MG63 (cell line): ENCODE measurements at regions not wholly inside any gene's neighbourhood (a gene's known extent, or its start where the extent isn't known, plus 50 kb on each side); places are given as distances from the start of the nearest gene placed in this dataset.

Experiments
- DNase-seq: peaks from one replicate; pipeline ENCODE4 v3.0.0-alpha.2; 2020
- H3K27me3 ChIP-seq: fragments of 250-450 bp; sonication (Bioruptor Pico); 2 replicates; pipeline ENCODE4 v1.5.1; 2020; ENCODE audit warnings: mild to moderate bottlenecking, moderate library complexity
- H3K36me3 ChIP-seq: fragments of 250-450 bp; sonication (Bioruptor Pico); 2 replicates; pipeline ENCODE4 v1.5.1; 2020; ENCODE audit warnings: mild to moderate bottlenecking, moderate library complexity
- H3K4me3 ChIP-seq: fragments of 250-450 bp; sonication (Bioruptor Pico); 2 replicates; pipeline ENCODE4 v1.5.1; 2020; ENCODE audit warnings: mild to moderate bottlenecking, moderate library complexity
- H3K9me3 ChIP-seq: fragments of 250-450 bp; sonication (Bioruptor Pico); 2 replicates; pipeline ENCODE4 v1.5.1; 2020; ENCODE audit warnings: mild to moderate bottlenecking, moderate library complexity

GRCh38 chr2:239616729-239617128 lies 215.9 kb upstream of the HDAC4 start:
- H3K27me3 ChIP-seq, result peaks cover 2% of the 10 kb centered on the region; the same call in 1 of the 2 replicates
- DNase-seq, result no peak
- H3K4me3 ChIP-seq, result no peak overlapping the region
- H3K9me3 ChIP-seq, result peaks cover 7% of the 10 kb centered on the region
- H3K36me3 ChIP-seq, result no peaks in the 10 kb centered on the region

- no peaks in the 10 kb centered on the region for H3K36me3 ChIP-seq
Observed at GRCh38 chr2:239612133-239612532, 211.3 kb upstream of the HDAC4 start.

GRCh38 chr2:239611222-239611795 lies 210.5 kb upstream of the HDAC4 start:
- DNase-seq, result no peak
- H3K9me3 ChIP-seq, result no peaks in the 10 kb centered on the region
- H3K36me3 ChIP-seq, result no peaks in the 10 kb centered on the region
- peaks cover 2% of the 10 kb centered on the region; the same call in 1 of the 2 replicates for H3K27me3 ChIP-seq
- H3K4me3 ChIP-seq, result no peak overlapping the region

More at GRCh38 chr2:239612133-239612532, 211.3 kb upstream of the HDAC4 start:
- Histone ChIP-seq H3K9me3 (no peaks in the 10 kb centered on the region; the same call in 1 of the 2 replicates), H3K27me3 (peaks cover 2% of the 10 kb centered on the region; the same call in 1 of the 2 replicates), H3K4me3 (no peak overlapping the region)
- no peak for DNase-seq

- DNase-seq, result no peak
- H3K4me3 ChIP-seq, result no peak overlapping the region
- H3K27me3 ChIP-seq, result peaks cover 2% of the 10 kb centered on the region; the same call in 1 of the 2 replicates
- H3K36me3 ChIP-seq, result no peaks in the 10 kb centered on the region
- no peaks in the 10 kb centered on the region for H3K9me3 ChIP-seq
Observed at GRCh38 chr2:239610457-239611221, 209.8 kb upstream of the HDAC4 start.

GRCh38 chr2:239609607-239610310 lies 208.9 kb upstream of the HDAC4 start:
- Histone ChIP-seq H3K9me3 (no peaks in the 10 kb centered on the region), H3K4me3 (no peak overlapping the region), H3K36me3 (no peaks in the 10 kb centered on the region), H3K27me3 (no peaks in the 10 kb centered on the region; the same call in 1 of the 2 replicates)
- DNase-seq, result no peak

GRCh38 chr2:239609162-239609561 lies 208.3 kb upstream of the HDAC4 start:
- Histone ChIP-seq H3K4me3 (no peak overlapping the region), H3K27me3 (no peaks in the 10 kb centered on the region), H3K9me3 (no peaks in the 10 kb centered on the region), H3K36me3 (no peaks in the 10 kb centered on the region)
- DNase-seq, result no peak

GRCh38 chr2:239608723-239609122 lies 207.9 kb upstream of the HDAC4 start:
- DNase-seq, result no peak
- H3K27me3 ChIP-seq, result no peaks in the 10 kb centered on the region
- no peak overlapping the region for H3K4me3 ChIP-seq
- H3K9me3 ChIP-seq, result no peaks in the 10 kb centered on the region
- no peaks in the 10 kb centered on the region for H3K36me3 ChIP-seq

- no peaks in the 10 kb centered on the region for H3K27me3 ChIP-seq
- H3K9me3 ChIP-seq, result no peaks in the 10 kb centered on the region
- no peak overlapping the region for H3K4me3 ChIP-seq
- H3K36me3 ChIP-seq, result no peaks in the 10 kb centered on the region
- no peak for DNase-seq
Observed at GRCh38 chr2:239608260-239608659, 207.4 kb upstream of the HDAC4 start.

GRCh38 chr2:239607517-239608191 lies 206.8 kb upstream of the HDAC4 start:
- H3K4me3 ChIP-seq, result no peak overlapping the region
- no peaks in the 10 kb centered on the region for H3K9me3 ChIP-seq
- H3K27me3 ChIP-seq, result no peaks in the 10 kb centered on the region
- no peak for DNase-seq
- no peaks in the 10 kb centered on the region for H3K36me3 ChIP-seq

GRCh38 chr2:239606741-239607516 lies 206.1 kb upstream of the HDAC4 start:
- Histone ChIP-seq H3K27me3 (no peaks in the 10 kb centered on the region), H3K4me3 (no peak overlapping the region), H3K36me3 (no peaks in the 10 kb centered on the region), H3K9me3 (no peaks in the 10 kb centered on the region)
- no peak for DNase-seq

- Histone ChIP-seq H3K36me3 (no peaks in the 10 kb centered on the region), H3K27me3 (no peaks in the 10 kb centered on the region), H3K9me3 (no peaks in the 10 kb centered on the region), H3K4me3 (no peak overlapping the region)
- DNase-seq, result no peak
Observed at GRCh38 chr2:239605976-239606375, 205.2 kb upstream of the HDAC4 start.

- Histone ChIP-seq H3K4me3 (no peak overlapping the region), H3K36me3 (no peaks in the 10 kb centered on the region), H3K27me3 (no peaks in the 10 kb centered on the region), H3K9me3 (no peaks in the 10 kb centered on the region)
- DNase-seq, result no peak
Observed at GRCh38 chr2:239605409-239605808, 204.6 kb upstream of the HDAC4 start.

GRCh38 chr2:239604861-239605260 lies 204.0 kb upstream of the HDAC4 start:
- H3K36me3 ChIP-seq, result no peaks in the 10 kb centered on the region
- no peak overlapping the region for H3K4me3 ChIP-seq
- DNase-seq, result no peak
- no peaks in the 10 kb centered on the region for H3K27me3 ChIP-seq
- no peaks in the 10 kb centered on the region for H3K9me3 ChIP-seq

GRCh38 chr2:239603411-239604356 lies 202.9 kb upstream of the HDAC4 start:
- Histone ChIP-seq H3K4me3 (no peak overlapping the region), H3K36me3 (no peaks in the 10 kb centered on the region), H3K9me3 (no peaks in the 10 kb centered on the region), H3K27me3 (no peaks in the 10 kb centered on the region)
- DNase-seq, result no peak
